HCT116 (cell line): ENCODE measurements at regions not wholly inside any gene's neighbourhood (a gene's known extent, or its start where the extent isn't known, plus 50 kb on each side); places are given as distances from the start of the nearest gene placed in this dataset.

Experiments
- ATAC-seq: fragments of 200-7000 bp; cut with Tn5 transposase; 2 replicates; pipeline ENCODE4 v1.9.1; 2020; ENCODE audit warnings: mild to moderate bottlenecking, moderate library complexity
- BruUV-seq: library from RNA; stranded (reverse); fragments of 400-500 nt; replicated peaks from 2 replicates; lab custom pipeline; 2021; lab: Mats Ljungman, UMichigan
- CTCF ChIA-PET: fragments of 300-600 bp; sonication (Branson Sonifier 250); formaldehyde crosslinking; loops from one replicate; lab custom pipeline; 2021; ENCODE audit warnings: antibody characterized with exemption; lab: Charles Lee
- POLR2A ChIA-PET: fragments of 300-600, 350-600 bp; sonication (Branson Sonifier 250); formaldehyde crosslinking; loops from one replicate; lab custom pipeline; 2021; ENCODE audit warnings: antibody characterized with exemption; lab: Charles Lee
- RAD21 ChIA-PET, 2 experiments: fragments of 300-600 bp; sonication (Branson Sonifier 250); formaldehyde crosslinking; loops; one replicate each; lab custom pipeline; 2023; ENCODE audit warnings: low total read pairs in 2 of 2; ENCODE audit not compliant: uncharacterized antibody in 2 of 2, unreplicated experiment in 2 of 2, low non-redundant PET in 1 of 2; lab: Charles Lee
- DNase-seq: peaks from one replicate; pipeline ENCODE4 v3.0.0-alpha.2; 2010; ENCODE audit warnings: low read depth, low spot score
- H2AFZ ChIP-seq: fragments of 200-600 bp; shearing (Covaris generic), sonication (generic); 2 replicates; pipeline ENCODE4 v1.6.1; 2017; ENCODE audit warnings: low read depth, mixed run types, mixed read lengths, antibody characterized with exemption, low read length; ENCODE audit not compliant: poor library complexity, severe bottlenecking
- H3K27ac ChIP-seq: 2 replicates; pipeline ENCODE4 v1.5.1; 2012; ENCODE audit warnings: low read depth, low read length
- H3K27me3 ChIP-seq: fragments of 200-600 bp; sonication (generic); 2 replicates; pipeline ENCODE4 v1.6.1; 2016; ENCODE audit warnings: mixed run types, low read length, mixed read lengths; ENCODE audit not compliant: insufficient read depth
- H3K36me3 ChIP-seq, 2 experiments: fragments of 200-500 bp in 1 of 2; fragments of 200-600 bp in 1 of 2; sonication (Bioruptor generic) in 1 of 2; sonication (generic) in 1 of 2; 2 replicates each; pipeline versions ENCODE4 v1.5.1 to v1.6.1; 2014 to 2016; ENCODE audit warnings: low read length in 2 of 2, inconsistent platforms in 1 of 2, mixed read lengths in 1 of 2, mixed run types in 1 of 2; ENCODE audit not compliant: insufficient read depth in 2 of 2, control insufficient read depth in 1 of 2
- H3K4me1 ChIP-seq, 2 experiments: fragments of 200-600 bp in 1 of 2; sonication (generic) in 1 of 2; 2 replicates each; pipeline versions ENCODE4 v1.5.1 to v1.6.1; 2012 to 2017; ENCODE audit warnings: low read length in 2 of 2, inconsistent platforms in 1 of 2, mild to moderate bottlenecking in 1 of 2, mixed read lengths in 1 of 2, mixed run types in 1 of 2, moderate library complexity in 1 of 2; ENCODE audit not compliant: insufficient read depth in 2 of 2, control insufficient read depth in 1 of 2
- H3K4me2 ChIP-seq: fragments of 200-600 bp; sonication (generic); 2 replicates; pipeline ENCODE4 v1.6.1; 2017; ENCODE audit warnings: mixed run types, low read length, mixed read lengths
- H3K4me3 ChIP-seq, 2 experiments: fragments of 200-600 bp in 1 of 2; sonication (generic) in 1 of 2; replicated peaks in 1 of 2; 2 replicates each; pipeline ENCODE4 v1.5.1; 2011 to 2016; ENCODE audit warnings: low read length in 2 of 2, control low read depth in 1 of 2, low read depth in 1 of 2, mild to moderate bottlenecking in 1 of 2, mixed read lengths in 1 of 2, mixed run types in 1 of 2
- H3K79me2 ChIP-seq: fragments of 200-600 bp; sonication (generic); 2 replicates; pipeline ENCODE4 v1.6.1; 2017; ENCODE audit warnings: mild to moderate bottlenecking, mixed run types, low read length, moderate library complexity, mixed read lengths; ENCODE audit not compliant: insufficient read depth
- H3K9ac ChIP-seq: fragments of 200-600 bp; sonication (generic); 2 replicates; pipeline ENCODE4 v1.6.1; 2016; ENCODE audit warnings: low read length, mixed read lengths
- H3K9me2 ChIP-seq: fragments of 200-600 bp; sonication (generic), shearing (Covaris generic); 2 replicates; pipeline ENCODE4 v1.6.1; 2017; ENCODE audit warnings: mixed run types, mild to moderate bottlenecking, moderate library complexity; ENCODE audit not compliant: insufficient read depth
- H3K9me3 ChIP-seq, 2 experiments: fragments of 200-500 bp in 1 of 2; fragments of 200-600 bp in 1 of 2; sonication (Bioruptor generic) in 1 of 2; sonication (generic) in 1 of 2; 2 replicates each; pipeline ENCODE4 v1.6.1; 2014 to 2017; ENCODE audit warnings: low read length in 2 of 2, mixed read lengths in 2 of 2, inconsistent platforms in 1 of 2, low read depth in 1 of 2, mild to moderate bottlenecking in 1 of 2, mixed run types in 1 of 2, moderate library complexity in 1 of 2; ENCODE audit not compliant: control insufficient read depth in 1 of 2, insufficient read depth in 1 of 2
- H4K20me1 ChIP-seq: fragments of 200-600 bp; sonication (generic), shearing (Covaris generic); 2 replicates; pipeline ENCODE4 v1.6.1; 2017; ENCODE audit warnings: mixed run types, mild to moderate bottlenecking, moderate library complexity; ENCODE audit not compliant: insufficient read depth
- CBX3 ChIP-seq: IDR thresholded peaks from 2 replicates; pipeline ENCODE4 v1.6.1; 2012; ENCODE audit warnings: low read depth
- CEBPB ChIP-seq: IDR thresholded peaks from 2 replicates; pipeline ENCODE4 v1.6.1; 2012; ENCODE audit warnings: low read depth
- EGR1 ChIP-seq: IDR thresholded peaks from 2 replicates; pipeline ENCODE4 v1.6.1; 2012; ENCODE audit warnings: low read depth
- ELF1 ChIP-seq: IDR thresholded peaks from 2 replicates; pipeline ENCODE4 v1.6.1; 2012; ENCODE audit warnings: low read depth, borderline replicate concordance
- EZH2 ChIP-seq: fragments of 200-600 bp; sonication (generic); IDR thresholded peaks from 2 replicates; pipeline ENCODE4 v1.6.1; 2017; ENCODE audit warnings: antibody characterized with exemption, mixed run types
- EZH2phosphoT487 ChIP-seq: fragments of 200-600 bp; IDR thresholded peaks from 2 replicates; pipeline ENCODE4 v1.6.1; 2018; ENCODE audit warnings: antibody characterized with exemption, borderline replicate concordance
- JUND ChIP-seq: IDR thresholded peaks from 2 replicates; pipeline ENCODE4 v1.6.1; 2012
- POLR2A ChIP-seq: IDR thresholded peaks from 2 replicates; pipeline ENCODE4 v1.7.0; 2011; ENCODE audit warnings: borderline replicate concordance; ENCODE audit not compliant: insufficient read depth, insufficient read length; ENCODE audit errors: extremely low read depth
- POLR2AphosphoS5 ChIP-seq: IDR thresholded peaks from 2 replicates; pipeline ENCODE4 v1.6.1; 2011; ENCODE audit warnings: mild to moderate bottlenecking, low read depth, low read length, moderate library complexity
- RAD21 ChIP-seq: IDR thresholded peaks from 2 replicates; pipeline ENCODE4 v1.6.1; 2012; ENCODE audit warnings: low read depth, mild to moderate bottlenecking
- SIN3A ChIP-seq: IDR thresholded peaks from 2 replicates; pipeline ENCODE4 v1.6.1; 2012; ENCODE audit warnings: low read depth
- SRF ChIP-seq: IDR thresholded peaks from 2 replicates; pipeline ENCODE4 v1.6.1; 2012; ENCODE audit warnings: low read depth
- TCF7L2 ChIP-seq: IDR thresholded peaks from 2 replicates; pipeline ENCODE4 v1.7.0; 2011; ENCODE audit warnings: borderline replicate concordance, inconsistent platforms; ENCODE audit not compliant: insufficient read depth, insufficient read length; ENCODE audit errors: extremely low read depth
- YY1 ChIP-seq: IDR thresholded peaks from 2 replicates; pipeline ENCODE4 v1.6.1; 2011; ENCODE audit warnings: low read length, low read depth, moderate library complexity, mild to moderate bottlenecking; ENCODE audit not compliant: insufficient replicate concordance; ENCODE audit errors: extremely low read depth
- ZFX ChIP-seq: fragments of 450-650 bp; IDR thresholded peaks from 2 replicates; pipeline ENCODE4 v1.6.1; 2017
- ZNF274 ChIP-seq: fragments of 200-500 bp; sonication (Bioruptor generic); IDR thresholded peaks from 2 replicates; pipeline ENCODE4 v1.6.1; 2014; ENCODE audit warnings: mild to moderate bottlenecking, low read depth, low read length, inconsistent platforms
- intact Hi-C: fragments of 100-400 bp; cut with micrococcal nuclease; formaldehyde crosslinking; loops from 2 replicates; pipeline ENCODE4 v1.10.0; 2022
- TF ChIP-seq, protein P1 (sequence below), 3 experiments: fragments of 200-600 bp in 1 of 3; sonication (generic) in 1 of 3; IDR thresholded peaks in 2 of 3; conservative IDR thresholded peaks in 1 of 3; 2 replicates each; pipeline ENCODE4 v1.5.1; 2012 to 2017; ENCODE audit warnings: low read depth in 2 of 3, low read length in 2 of 3, antibody characterized with exemption in 1 of 3, borderline replicate concordance in 1 of 3, control low read depth in 1 of 3, mild to moderate bottlenecking in 1 of 3, mixed read lengths in 1 of 3, mixed run types in 1 of 3, moderate library complexity in 1 of 3; ENCODE audit not compliant: insufficient read depth in 1 of 3
- TF ChIP-seq, protein P2 (sequence below): IDR thresholded peaks from 2 replicates; pipeline ENCODE4 v1.6.1; 2012
- TF ChIP-seq, protein P3 (sequence below): IDR thresholded peaks from 2 replicates; pipeline ENCODE4 v1.6.1; 2012

DNA sequence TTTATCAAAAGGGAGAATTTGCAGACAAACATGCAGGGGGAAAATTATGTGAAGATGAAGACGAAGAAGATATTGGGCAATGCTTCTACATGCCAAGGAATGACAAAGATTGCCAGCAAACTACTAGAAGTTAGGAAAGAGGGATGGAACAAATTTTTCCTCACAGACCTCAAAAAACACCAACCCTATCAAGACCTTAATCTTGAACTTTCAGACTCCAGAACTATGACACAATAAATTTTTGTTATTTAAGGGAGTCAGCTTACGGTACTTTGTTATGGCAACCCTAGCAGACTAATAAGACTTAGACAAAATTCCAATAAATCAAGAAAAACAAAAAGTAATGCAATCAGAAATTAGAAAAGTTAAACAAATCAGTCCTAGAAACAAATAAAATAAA lies 280.0 kb upstream of the GNAI1 start:
- CTCF ChIA-PET, result no interaction called here
- BruUV-seq, result no TSS peak
- intact Hi-C loops, result no loop called here

DNA sequence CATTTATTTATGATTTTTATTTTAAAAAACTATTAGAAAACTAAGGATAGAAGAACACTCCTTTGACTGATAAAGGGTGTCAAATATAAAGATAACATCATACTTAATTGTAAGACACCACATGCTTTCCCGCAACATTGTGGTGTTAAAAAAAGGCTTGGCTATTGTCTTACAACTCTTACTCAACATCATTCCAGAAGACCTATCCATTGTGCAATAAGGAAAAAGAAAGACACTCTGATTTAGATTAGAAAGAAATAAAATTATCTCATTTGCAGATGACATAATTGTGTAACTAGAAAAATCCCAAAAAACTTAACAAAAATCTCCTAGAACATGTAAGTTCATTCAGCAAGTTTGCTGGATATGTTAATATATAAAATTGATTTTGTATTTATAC lies 296.7 kb upstream of the GNAI1 start:
- Histone ChIP-seq H3K9ac (no peak overlapping the region), H3K9me2 (no peaks in the 10 kb centered on the region), H3K27ac (no peak overlapping the region), H3K9me3 (no peaks in the 10 kb centered on the region), H3K4me2 (no peak overlapping the region), H3K27me3 (no peaks in the 10 kb centered on the region), H3K4me3 (no peak overlapping the region), H3K36me3 (no peaks in the 10 kb centered on the region), H4K20me1 (no peaks in the 10 kb centered on the region), H2AFZ (no peak overlapping the region), H3K4me1 (no peaks in the 10 kb centered on the region), H3K79me2 (no peaks in the 10 kb centered on the region)
- POLR2A ChIA-PET, result no interaction called here
- CTCF ChIA-PET, result no interaction called here
- intact Hi-C loops, result no loop called here
- TF ChIP-seq EGR1 (no peak), ELF1 (no peak), EZH2 (no peak), POLR2AphosphoS5 (no peak), ZNF274 (no peak), EZH2phosphoT487 (no peak), YY1 (no peak), ZFX (no peak), POLR2A (no peak), CBX3 (no peak), JUND (no peak), SIN3A (no peak), SRF (no peak), TCF7L2 (no peak)
- TF ChIP-seq, protein P1, sequence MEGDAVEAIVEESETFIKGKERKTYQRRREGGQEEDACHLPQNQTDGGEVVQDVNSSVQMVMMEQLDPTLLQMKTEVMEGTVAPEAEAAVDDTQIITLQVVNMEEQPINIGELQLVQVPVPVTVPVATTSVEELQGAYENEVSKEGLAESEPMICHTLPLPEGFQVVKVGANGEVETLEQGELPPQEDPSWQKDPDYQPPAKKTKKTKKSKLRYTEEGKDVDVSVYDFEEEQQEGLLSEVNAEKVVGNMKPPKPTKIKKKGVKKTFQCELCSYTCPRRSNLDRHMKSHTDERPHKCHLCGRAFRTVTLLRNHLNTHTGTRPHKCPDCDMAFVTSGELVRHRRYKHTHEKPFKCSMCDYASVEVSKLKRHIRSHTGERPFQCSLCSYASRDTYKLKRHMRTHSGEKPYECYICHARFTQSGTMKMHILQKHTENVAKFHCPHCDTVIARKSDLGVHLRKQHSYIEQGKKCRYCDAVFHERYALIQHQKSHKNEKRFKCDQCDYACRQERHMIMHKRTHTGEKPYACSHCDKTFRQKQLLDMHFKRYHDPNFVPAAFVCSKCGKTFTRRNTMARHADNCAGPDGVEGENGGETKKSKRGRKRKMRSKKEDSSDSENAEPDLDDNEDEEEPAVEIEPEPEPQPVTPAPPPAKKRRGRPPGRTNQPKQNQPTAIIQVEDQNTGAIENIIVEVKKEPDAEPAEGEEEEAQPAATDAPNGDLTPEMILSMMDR (IDR thresholded peaks at IDR 0.05 in 2 of 3, conservative IDR thresholded peaks at IDR 0.05 in 1 of 3; ENCODE audit: borderline replicate concordance in 1 of 3, insufficient read depth in 1 of 3, low read depth in 2 of 3, low read length in 2 of 3), result no peak
- TF ChIP-seq, protein P2, sequence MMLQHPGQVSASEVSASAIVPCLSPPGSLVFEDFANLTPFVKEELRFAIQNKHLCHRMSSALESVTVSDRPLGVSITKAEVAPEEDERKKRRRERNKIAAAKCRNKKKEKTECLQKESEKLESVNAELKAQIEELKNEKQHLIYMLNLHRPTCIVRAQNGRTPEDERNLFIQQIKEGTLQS, result no peak
- TF ChIP-seq, protein P3, sequence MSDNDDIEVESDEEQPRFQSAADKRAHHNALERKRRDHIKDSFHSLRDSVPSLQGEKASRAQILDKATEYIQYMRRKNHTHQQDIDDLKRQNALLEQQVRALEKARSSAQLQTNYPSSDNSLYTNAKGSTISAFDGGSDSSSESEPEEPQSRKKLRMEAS, result no peak
- RAD21 ChIA-PET, result no interaction called here
- BruUV-seq, result no TSS peak
- ATAC-seq (no peak), DNase-seq (no peak)

More for the DNA sequence above, 280.0 kb upstream of the GNAI1 start:
- ATAC-seq, result no peak
- Histone ChIP-seq H3K4me1 (no peaks in the 10 kb centered on the region), H3K27me3 (no peaks in the 10 kb centered on the region), H4K20me1 (no peaks in the 10 kb centered on the region), H3K36me3 (no peaks in the 10 kb centered on the region), H3K79me2 (no peaks in the 10 kb centered on the region)
- POLR2A ChIA-PET, result no interaction called here
- TF ChIP-seq CBX3, result no peak
- no peak for TF ChIP-seq YY1
- TF ChIP-seq EGR1, result no peak
- no peak for TF ChIP-seq ZFX
- no peak for TF ChIP-seq SIN3A
- no peak for TF ChIP-seq EZH2
- no peak for TF ChIP-seq TCF7L2
- no peak for TF ChIP-seq CEBPB
- TF ChIP-seq ELF1, result no peak
- no peak for TF ChIP-seq EZH2phosphoT487
- TF ChIP-seq, protein P2, result no peak
- no peak for TF ChIP-seq ZNF274
- TF ChIP-seq RAD21, result no peak
- TF ChIP-seq, all 23 proteins: peak for 0
- no peak overlapping the region for H3K4me3 ChIP-seq
- no peaks in the 10 kb centered on the region for H3K9me2 ChIP-seq
- RAD21 ChIA-PET, result no interaction called here
- no peak overlapping the region for H3K4me2 ChIP-seq
- no peak for DNase-seq
- no peak overlapping the region for H3K27ac ChIP-seq
- H3K9me3 ChIP-seq, result no peaks in the 10 kb centered on the region
- H3K9ac ChIP-seq, result no peak overlapping the region
- no peak overlapping the region for H2AFZ ChIP-seq
